ENCODE measurements at regions not wholly inside any gene's neighbourhood (a gene's known extent, or its start where the extent isn't known, plus 50 kb on each side); places are given as distances from the start of the nearest gene placed in this dataset.

DNA sequence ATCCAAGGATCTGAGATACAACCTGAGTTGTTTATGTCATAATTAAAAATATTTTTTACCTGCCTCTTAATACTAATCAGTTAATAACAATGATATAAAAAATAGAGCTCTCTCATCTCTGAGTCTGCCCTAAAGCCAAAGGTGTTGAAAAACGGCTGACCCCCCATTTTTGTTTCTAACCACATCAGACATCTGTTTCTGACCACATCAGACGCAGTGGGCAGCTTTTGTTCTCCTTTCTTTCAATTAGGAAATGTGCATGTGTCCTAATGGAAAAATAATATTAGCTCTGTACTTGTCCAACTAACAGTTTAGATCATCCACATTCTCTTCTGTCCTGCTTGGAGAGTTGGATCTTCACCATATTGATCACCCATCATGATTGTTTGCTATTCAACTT lies 144.6 kb downstream of the SHOX2 start (continued):
- no peak for TF ChIP-seq RAD21 (IDR thresholded peaks at IDR 0.05 in 1 of 2, conservative IDR thresholded peaks at IDR 0.05 in 1 of 2; ENCODE audit: low read depth in 2 of 2, low read length in 2 of 2)
